CMK (cell line): ENCODE measurements at regions not wholly inside any gene's neighbourhood (a gene's known extent, or its start where the extent isn't known, plus 50 kb on each side); places are given as distances from the start of the nearest gene placed in this dataset.

ENCODE experiments used
- DNase-seq: peaks from one replicate; pipeline ENCODE4 v3.0.0-alpha.2; 2010; ENCODE audit warnings: low read depth

DNA sequence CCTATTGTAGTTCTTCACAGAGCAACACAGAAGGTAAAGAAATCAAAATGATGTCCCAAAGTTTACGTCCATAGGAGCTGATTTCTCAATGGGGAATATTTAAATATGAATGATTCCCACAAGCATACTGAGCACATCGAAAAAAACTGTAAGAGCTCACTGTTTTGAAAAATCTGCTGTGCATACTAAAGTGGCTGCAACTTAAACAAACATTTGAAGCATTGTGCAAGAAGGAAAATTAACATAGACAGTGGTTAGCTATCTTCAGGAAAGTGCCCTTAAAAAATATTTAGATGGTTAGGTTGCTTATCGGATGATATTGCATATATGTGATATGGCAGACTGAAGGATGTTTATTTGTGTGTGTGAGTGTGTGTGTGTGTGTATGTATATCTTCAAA, 747.6 kb downstream of the RFPL4B start:
- DNase-seq, result no peak

DNA sequence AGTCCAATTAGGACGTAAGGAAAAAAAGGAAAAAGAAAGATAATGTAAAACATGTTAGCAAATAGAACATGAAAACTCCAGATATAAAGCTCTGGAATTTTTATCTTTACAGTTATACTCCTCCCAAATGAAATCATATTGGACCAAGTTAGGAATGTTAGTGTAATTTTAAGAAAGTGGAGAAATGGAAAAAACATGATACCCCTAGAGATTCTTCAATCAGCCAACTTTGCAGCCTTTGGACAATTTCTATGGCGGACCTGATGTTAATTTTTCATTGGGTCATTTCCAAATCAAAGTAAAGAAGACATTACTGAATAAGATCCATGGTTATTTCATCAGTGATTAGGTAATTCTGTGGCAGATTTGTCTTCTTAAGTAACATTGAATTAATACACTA, 748.7 kb downstream of the RFPL4B start:
- no peak for DNase-seq

DNA sequence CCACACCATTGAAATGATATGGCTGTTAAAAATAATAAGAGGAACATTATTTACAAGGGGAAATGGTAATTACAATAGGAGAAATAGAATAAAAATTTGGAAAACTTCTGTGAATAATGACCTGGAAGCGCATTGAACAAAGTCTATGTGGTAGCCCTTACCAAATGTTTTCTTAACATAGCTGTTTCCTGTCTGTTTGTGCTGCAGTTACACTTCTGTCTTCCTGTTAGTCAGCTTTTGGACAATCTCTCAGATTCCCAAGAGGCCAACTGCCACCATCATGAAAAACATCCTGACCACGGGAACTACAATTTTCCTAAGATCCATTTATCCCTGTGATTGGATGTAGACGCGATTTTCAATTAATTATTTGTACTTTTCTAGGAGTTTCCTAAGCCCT, 754.4 kb upstream of the MARCKS start:
- DNase-seq, result no peak

DNA sequence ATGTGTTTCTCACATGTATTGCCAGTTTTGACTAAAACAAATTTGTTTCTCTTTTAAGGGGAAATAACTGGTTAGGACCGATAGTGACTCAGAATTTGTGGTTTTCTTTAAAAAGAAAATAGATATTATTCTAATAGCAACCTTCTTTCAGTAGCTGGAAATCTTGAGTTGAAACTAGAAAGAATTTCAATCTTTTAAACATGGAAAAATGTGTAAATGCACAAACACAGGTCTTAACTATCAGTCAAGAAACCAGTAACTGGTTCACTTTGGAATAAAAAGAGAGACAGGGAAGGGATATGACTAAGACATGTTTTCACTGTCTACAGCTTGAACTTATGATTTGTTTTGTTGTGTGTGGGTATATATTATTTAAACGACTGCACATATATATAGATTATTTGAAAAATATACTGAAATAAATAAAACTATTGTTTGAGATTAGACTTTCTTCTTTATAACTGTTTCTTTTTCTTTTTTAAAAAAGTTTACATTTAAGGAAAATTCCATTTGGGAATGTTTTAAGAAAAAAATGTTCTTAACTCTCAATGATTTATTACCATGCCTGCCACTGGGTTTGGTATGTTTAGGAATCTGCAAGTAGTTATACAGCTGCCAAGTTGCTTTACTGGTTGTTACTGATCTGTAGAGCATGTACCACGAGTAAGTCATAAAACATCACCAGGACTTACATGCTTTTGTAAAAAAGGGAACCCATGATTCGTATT, 753.3 kb upstream of the MARCKS start:
- DNase-seq, result no peak

DNA sequence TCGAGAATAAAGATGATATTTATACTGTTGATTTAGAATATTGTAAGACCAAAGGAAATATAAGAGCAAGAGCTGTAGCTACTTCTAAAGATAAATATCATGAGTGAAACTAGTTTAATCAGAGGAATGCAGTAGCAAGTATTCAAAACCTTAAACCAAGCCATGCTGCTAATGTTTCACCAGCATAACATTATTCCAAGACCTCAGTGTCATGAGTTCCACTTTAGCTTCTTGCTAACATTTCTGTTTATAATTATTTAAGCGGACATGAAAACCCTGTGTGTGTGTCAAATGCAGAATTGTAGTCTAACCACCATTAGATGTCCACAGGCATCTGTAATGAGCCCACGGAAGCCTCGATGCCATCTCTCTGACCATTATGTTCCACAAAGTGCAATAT, 752.6 kb upstream of the MARCKS start:
- DNase-seq, result no peak

DNA sequence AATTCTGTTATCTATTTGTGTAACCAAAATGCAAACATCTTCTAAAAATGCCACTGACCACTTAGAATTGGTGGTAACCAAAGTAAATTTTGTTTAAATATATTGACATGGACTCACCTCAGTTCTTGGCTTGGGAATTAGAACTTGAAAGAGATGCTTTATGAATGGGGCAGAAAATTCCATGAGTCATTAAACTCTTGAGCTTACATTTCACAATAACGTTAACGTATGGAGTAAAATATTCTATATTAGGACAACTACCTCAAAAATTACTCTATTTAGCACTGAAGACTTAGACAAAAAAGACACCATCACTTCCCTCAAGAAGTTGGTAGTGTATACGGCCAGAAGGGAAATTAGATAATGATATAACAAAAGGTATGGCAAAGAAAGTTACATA, 752.2 kb upstream of the MARCKS start:
- DNase-seq, result no peak

DNA sequence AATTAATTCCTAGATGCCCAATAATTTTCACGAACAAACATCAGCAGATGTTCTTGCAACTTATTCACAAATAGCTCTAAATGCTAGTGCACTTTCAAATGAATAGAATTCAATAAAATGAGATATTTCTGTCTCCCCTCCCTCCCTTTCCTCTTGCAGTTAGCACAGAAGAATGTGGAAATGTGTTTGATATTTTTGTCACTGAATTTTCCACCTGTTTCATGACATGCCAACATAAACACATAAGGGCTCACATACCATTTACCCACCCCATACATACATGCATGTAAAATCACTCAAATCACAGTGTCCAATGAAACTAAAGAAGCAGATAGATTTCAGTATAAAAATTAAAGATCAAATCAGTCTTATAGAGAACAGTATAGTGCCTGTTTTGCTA, 746.9 kb upstream of the MARCKS start:
- no peak for DNase-seq

DNA sequence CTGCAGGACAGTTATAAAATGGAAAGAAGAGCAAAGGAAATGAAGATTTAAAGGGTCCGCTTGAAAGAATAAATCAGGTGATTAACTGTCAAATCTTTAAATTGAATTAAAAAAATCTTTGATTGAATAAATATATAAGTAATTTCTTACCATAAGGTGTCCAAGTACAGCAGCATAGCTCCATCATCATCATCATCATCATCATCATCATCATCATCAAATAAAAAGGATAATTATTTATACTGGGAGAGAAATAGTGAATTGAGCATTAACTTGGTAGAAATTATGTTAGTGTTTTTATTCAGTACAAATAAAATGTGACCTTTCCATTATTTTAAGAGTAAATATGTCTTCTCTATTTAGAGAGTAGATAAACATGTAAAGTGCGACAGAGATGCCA, 745.6 kb upstream of the MARCKS start:
- DNase-seq, result no peak

DNA sequence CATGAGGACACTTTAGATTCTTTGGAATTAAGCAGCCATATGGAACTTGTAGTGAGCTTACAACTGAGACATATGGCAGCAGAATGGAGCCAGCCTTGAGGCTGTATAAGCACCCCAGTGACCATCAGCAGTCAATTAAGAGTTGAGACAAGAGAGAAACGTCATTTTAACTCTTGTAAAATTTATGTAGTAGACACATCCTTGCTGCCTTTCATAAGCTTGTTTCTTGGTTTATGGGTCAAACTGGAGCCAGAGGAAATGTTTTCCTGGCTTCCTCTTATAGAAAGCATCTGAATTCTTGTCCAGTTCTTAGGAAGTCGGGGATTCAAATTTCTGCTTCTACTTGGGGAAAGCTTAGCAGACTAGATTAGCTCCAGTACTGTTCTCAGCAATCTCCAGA, 745.1 kb upstream of the MARCKS start:
- DNase-seq, result no peak

DNA sequence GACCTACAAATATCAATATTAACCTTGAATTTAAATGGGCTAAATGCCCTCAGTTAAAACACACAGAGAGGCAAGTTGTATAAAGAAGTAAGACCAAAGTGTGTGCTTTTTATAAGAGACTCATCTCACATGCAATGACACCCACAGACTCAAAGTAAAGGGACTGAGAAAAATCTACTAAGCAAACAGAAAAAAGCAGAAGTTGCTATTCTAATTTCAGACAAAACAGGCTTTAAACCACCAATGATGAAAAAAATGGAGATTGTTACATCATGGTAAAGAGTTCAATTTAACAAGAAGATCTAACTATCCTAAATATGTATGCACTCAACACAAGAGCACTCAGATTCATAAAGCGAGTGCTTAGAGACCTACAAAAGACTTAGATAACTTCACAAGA, 741.9 kb upstream of the MARCKS start:
- DNase-seq, result peak; percentile 27

DNA sequence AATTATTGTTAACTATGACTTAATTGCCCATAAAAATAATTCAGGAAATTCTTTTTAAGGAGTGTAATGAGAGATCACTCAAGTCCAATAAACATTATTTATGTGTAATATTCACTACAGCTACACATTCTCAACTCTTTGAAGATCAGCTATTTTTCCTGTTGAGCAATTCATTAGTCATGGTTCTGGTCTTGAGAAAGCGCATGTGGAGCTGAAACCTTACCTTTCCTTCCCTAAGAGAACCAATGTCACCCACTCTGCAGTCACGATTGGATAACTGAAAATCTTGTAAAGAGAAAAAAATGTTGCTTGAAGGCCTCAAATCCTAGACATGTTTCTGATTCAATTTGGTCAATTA, 736.9 kb upstream of the MARCKS start:
- no peak for DNase-seq

DNA sequence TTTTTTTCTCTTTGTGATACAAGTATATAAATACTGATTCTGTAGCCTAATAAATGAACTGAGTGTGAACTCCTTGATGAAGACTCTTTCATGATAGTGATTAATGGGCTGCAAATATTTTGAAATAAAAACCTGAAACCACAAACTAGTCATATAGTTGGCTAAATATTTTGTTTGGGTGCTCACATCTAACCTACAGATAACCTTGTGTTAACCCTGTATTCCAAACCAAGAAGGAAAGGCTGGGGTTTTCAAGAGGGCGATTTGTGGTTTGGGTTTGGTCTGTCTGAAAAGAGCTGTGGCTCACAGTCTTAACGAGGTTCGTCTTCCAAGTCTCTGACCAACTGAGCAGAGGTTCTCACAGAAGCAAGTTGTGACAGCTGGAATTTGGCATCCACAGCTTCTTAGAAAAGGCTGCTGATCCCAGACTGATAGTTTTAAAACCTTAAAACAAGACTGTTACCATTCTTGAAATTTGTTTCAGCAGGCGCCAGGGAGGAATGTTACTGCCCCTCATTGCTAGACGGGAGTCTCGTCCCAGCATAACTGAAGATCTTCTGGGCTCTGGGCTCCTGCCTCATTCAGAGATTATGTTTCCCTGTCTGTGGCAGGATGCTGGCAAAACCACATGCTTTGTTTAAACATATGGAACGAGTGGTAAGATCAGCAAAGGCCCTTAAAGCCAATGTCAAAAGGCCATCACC, 736.4 kb upstream of the MARCKS start:
- no peak for DNase-seq

DNA sequence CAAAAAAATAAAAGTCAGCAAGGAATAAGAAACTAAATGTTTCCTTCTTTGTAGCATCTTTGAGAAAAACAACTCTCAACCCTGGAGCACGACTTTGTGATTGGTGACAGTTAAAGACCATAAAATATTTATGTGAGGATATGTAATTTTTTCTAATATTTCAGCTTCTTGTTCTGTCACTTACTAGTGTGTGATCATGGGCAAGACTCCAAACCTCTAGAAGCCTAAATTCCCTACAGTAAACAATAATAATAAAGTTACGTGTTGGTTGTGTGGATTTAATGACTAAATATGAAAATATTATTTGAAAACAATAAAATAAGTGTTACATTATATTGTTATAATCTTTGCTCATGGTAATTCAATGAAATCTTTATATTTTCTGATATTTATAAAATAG, 735.6 kb upstream of the MARCKS start:
- DNase-seq, result no peak

DNA sequence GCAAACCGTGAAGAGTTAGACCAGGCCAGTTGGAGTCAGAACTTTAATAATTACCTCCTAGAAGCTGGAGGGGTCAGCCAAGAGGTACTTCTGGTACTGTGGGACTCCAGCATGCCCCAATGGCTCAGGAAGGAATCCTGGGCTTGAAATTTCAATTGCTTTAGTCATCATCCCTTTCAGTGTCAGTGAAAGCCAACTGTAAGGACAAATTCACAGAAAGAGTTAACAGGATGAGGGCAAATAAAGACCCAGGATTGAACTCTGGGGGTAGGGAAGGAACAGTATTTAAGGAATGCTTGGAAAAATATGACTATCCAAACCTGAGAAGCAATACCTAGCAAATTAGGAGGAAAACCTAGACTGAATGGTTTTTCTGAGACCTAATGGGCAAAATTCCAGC, 735.1 kb upstream of the MARCKS start:
- no peak for DNase-seq

DNA sequence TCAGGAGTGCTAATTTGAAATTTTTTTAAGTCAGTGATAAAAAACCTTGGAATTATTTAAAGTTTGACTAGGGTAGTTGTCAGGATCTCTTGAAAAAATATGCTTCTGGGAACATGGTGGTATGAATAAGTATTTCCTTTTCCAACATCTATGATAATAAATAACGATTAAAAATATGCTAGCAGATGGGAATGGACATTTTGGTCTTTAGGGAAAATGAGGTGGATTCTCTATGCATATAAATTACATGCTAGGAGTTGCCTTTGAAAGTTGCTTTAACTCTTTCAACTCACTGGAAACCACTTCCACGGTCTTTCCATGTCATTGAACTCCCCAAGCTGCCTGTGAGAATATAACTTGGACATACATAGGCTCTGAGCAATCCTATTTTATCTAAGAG, 731.5 kb upstream of the MARCKS start:
- no peak for DNase-seq

DNA sequence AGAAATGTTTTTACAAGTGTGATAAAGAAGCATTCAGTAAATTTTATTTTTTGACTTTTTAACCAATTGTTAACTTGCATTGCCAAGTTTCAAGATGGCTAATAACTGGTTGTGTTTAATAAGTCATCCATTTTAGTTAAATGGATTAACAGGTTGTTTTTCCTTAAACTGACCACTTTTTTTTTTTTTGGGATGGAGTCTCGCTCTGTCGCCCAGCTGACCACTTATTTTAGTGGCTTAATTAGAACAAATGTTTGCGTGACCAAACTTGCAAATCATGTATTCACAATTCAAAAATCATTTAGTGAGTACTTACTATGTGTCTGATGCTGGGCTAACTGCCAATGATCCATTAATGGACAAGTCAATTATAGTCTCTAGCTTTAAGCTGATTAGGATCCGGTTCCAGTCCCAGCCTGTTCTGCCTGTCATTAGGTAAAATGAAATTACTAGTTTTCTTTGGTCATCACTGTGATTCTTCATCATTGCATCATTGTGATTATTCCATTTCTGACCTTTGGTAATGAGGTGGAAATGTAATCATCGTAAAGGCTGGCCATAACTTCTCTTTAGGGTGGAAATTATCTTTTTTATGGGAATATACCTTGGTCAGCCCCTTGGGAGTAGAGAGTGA, 729.2 kb upstream of the MARCKS start:
- DNase-seq, result no peak

DNA sequence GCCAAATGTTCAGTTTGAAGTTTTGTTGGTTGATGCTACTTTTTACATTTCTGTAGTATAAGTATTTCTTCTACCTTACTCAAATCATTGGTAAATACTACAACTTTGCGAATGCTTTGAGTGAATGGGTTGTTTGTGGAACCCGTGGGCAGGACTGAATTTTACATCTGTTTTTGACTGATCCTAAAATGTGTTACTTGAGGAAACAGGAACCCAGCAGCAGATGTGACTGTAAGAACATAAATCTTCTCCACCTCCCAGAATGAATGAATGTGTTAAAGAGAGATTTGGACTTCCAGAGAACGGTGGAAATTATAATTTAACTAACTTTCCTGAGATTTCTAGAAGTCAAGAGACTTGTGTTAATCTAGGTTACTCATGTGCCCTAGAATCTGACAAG, 728.5 kb upstream of the MARCKS start:
- no peak for DNase-seq

DNA sequence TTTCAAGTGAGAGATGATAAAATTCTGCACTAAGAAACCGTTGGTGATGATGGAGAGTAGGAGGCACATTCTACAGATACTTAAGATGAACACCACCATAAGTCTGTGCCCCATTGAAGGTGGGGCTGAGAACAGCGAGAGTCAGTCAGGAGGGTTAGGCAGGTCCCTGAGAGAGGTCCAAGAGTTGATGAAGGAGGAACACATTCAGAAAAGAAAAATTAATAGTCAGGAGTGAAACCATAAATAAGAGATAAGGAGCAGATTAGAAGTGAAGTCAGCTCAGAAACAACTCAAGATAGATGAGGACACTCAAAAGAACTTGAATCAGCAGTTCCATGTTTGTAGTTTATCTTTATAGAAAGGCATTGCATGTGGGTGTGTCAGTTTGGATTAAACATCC, 727.2 kb upstream of the MARCKS start:
- DNase-seq, result no peak

DNA sequence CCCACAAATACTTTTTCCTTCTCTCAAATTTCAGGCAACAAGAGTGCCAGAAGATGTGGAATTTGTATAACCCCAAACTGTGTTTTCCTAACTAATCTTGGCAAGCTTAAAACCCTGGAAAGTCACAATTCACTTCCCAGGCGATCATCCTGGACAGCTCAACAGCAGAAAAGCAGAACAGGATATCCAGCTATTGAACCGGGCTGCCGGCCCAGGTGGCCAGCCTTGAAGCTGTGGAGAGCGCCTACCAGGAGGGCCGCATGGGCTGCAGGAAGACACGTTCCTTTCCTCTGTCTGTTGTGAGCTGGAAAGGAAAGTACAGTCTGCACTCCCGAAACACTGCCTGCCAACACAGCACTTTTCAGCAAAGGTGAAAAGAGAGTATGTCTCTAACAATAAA, 719.7 kb upstream of the MARCKS start:
- no peak for DNase-seq

DNA sequence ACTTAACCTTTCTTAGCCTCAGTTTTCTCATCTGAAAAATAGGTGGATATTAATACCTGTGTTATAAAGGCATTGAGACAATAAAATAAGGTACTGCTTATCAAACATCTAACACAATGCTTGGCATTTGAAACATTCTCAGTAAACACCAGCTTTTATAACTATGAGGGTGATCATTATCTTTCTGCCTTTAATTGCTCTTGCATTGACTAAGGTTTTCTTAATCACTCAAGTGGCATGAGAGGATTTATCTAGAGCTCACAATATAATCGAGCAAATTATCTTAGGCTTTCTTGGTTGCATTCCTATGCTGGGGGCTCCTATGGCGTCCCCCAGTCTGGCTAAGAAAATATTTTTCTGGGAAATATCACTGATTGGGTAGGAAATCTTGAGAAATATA, 716.4 kb upstream of the MARCKS start:
- DNase-seq, result no peak

DNA sequence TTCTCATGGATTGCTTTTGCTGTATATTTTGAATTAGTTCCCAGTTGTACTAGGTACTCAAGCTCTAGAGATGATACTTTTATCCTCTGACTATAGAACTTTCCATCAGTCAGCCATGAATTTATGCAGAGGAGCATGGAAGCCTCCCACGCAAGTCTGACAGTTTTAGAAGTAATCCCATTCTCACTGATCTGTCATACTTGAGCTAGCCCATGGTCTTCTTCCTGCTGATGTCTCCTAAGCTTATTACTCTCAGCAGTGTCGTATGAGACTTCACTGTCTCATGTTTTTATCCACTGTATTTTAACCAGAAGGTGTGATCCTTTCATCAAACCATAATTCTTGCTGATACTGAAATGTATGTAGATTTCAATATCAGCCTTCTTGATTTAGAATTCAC, 715.2 kb upstream of the MARCKS start:
- no peak for DNase-seq

DNA sequence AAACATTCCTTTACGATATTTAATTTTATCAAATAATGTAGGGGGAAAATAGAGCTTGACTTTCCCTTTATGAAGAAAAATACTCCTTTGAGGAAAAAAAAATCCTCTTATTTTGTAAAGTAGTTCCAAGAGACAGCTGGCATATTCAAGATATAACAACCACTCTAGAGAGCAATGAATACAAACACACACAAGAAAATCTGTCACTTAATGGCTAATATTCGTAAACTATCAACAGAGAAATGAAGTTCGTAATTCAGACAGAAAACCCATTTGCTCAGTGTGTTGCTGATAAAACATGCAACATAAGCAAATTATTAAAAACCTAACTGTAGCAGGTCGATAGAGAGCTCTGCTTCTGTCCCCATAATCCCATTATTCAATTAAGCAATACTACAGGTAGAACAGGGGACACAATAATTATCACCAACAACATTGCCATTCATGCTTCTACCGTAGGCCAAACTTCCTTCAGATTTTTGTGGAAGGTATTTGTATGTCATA, 714.4 kb upstream of the MARCKS start:
- DNase-seq, result no peak

DNA sequence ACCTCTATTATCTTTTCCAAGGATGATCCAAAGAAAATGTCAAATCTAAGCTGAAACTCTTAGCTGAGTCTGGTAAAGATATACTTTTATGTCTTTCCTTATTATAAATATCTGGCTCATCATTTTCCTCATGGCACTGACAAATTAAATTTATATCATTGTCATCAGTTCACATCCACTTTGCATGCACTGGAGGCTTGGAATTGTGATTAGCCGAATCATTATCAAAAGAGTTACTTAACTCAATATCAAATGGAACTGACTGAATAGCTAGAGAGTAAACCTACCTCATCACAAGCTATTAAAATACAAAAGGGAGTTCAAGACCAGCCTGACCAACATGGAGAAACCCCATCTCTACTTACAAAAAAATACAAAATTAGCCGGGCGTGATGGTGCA, 713.9 kb upstream of the MARCKS start:
- no peak for DNase-seq

DNA sequence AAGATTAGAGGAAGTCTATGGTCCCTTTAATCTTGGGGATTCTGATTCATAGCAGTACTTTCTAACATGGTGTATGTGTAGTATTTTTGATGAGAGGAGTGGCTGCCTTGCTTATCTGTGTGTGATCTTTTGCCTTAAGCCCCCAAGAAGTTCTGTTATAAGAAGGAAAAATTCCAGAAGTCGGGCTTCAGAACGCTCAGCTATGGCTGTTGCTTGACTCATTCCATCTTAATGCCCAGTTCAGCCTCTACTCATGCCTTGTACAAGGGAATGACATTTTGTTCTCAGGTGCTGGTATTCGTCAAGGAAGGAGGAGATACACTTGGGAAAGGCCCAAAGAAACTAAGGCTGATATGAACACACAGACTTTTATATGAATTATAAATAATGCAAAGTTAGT, 713.0 kb upstream of the MARCKS start:
- no peak for DNase-seq
